C4-2B (cell line): ENCODE measurements at regions not wholly inside any gene's neighbourhood (a gene's known extent, or its start where the extent isn't known, plus 50 kb on each side); places are given as distances from the start of the nearest gene placed in this dataset.

Experiments
- ZFX ChIP-seq: fragments of 450-650 bp; IDR thresholded peaks from 2 replicates; pipeline ENCODE4 v1.6.1; 2017
- TF ChIP-seq, protein P1 (sequence below): fragments of 450-650 bp; conservative IDR thresholded peaks from 2 replicates; pipeline ENCODE4 v1.5.1; 2017; ENCODE audit warnings: mild to moderate bottlenecking

DNA sequence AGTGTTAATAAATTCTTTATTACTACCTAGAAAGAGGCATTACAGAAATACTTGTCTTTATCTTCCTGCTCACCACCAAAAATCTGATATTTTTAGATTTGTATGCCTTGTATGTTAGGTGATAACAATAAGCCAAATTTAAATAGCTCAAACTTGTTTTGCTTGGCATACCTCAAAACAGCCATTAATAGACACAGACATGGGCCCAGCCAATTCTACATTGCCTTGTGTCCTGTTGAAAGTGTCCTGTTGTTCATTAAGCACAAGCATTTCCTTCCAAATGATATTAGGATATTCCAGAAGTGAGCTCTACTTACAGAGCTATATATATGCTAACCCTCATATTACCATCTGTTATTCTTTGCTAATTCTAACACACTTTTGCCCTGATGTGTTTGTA lies 438.6 kb upstream of the ZNF385D start:
- TF ChIP-seq ZFX = no peak
- TF ChIP-seq, protein P1, sequence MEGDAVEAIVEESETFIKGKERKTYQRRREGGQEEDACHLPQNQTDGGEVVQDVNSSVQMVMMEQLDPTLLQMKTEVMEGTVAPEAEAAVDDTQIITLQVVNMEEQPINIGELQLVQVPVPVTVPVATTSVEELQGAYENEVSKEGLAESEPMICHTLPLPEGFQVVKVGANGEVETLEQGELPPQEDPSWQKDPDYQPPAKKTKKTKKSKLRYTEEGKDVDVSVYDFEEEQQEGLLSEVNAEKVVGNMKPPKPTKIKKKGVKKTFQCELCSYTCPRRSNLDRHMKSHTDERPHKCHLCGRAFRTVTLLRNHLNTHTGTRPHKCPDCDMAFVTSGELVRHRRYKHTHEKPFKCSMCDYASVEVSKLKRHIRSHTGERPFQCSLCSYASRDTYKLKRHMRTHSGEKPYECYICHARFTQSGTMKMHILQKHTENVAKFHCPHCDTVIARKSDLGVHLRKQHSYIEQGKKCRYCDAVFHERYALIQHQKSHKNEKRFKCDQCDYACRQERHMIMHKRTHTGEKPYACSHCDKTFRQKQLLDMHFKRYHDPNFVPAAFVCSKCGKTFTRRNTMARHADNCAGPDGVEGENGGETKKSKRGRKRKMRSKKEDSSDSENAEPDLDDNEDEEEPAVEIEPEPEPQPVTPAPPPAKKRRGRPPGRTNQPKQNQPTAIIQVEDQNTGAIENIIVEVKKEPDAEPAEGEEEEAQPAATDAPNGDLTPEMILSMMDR = no peak
